CD1c-positive myeloid dendritic cell (primary cell): ENCODE measurements at regions not wholly inside any gene's neighbourhood (a gene's known extent, or its start where the extent isn't known, plus 50 kb on each side); places are given as distances from the start of the nearest gene placed in this dataset.
"Not testable (repeated sequence)": the region's sequence is repeated elsewhere in the genome, so short reads cannot be mapped to it uniquely, and the experiment has no call there.

ENCODE experiments used
- DNase-seq: peaks from one replicate; pipeline ENCODE4 v3.0.0-alpha.2; 2016; ENCODE audit errors: extremely low spot score

GRCh38 chr6:139519571-139520031 is 145.2 kb upstream of the CITED2 start:
- no peak for DNase-seq

GRCh38 chr6:139519097-139519496 is 144.6 kb upstream of the CITED2 start:
- DNase-seq: no peak

- no peak for DNase-seq
Observed at GRCh38 chr6:139518556-139519091, 144.2 kb upstream of the CITED2 start.

- not testable (repeated sequence) for DNase-seq
Observed at GRCh38 chr6:139517998-139518555, 143.6 kb upstream of the CITED2 start.

- no peak for DNase-seq
Observed at GRCh38 chr6:139515511-139515910, 141.1 kb upstream of the CITED2 start.

GRCh38 chr6:139514819-139515218 is 140.4 kb upstream of the CITED2 start:
- DNase-seq: no peak

GRCh38 chr6:139510040-139510790 is 135.8 kb upstream of the CITED2 start:
- no peak for DNase-seq

GRCh38 chr6:139509167-139509566 is 134.7 kb upstream of the CITED2 start:
- DNase-seq: no peak

GRCh38 chr6:139508576-139508975 is 134.1 kb upstream of the CITED2 start:
- no peak for DNase-seq

GRCh38 chr6:139508023-139508422 is 133.6 kb upstream of the CITED2 start:
- no peak for DNase-seq

- DNase-seq: no peak
Observed at GRCh38 chr6:139500977-139501376, 126.5 kb upstream of the CITED2 start.

GRCh38 chr6:139498715-139499114 is 124.3 kb upstream of the CITED2 start:
- no peak for DNase-seq

- DNase-seq: no peak
Observed at GRCh38 chr6:139497345-139497961, 123.0 kb upstream of the CITED2 start.

- no peak for DNase-seq
Observed at GRCh38 chr6:139496654-139497344, 122.4 kb upstream of the CITED2 start.

- no peak for DNase-seq
Observed at GRCh38 chr6:139494376-139494990, 120.0 kb upstream of the CITED2 start.

- DNase-seq: peak; percentile 42
Observed at GRCh38 chr6:139490482-139490881, 116.0 kb upstream of the CITED2 start.

- DNase-seq: no peak
Observed at GRCh38 chr6:139486476-139486799, 112.0 kb upstream of the CITED2 start.

GRCh38 chr6:139485742-139486475 is 111.5 kb upstream of the CITED2 start:
- DNase-seq: no peak

GRCh38 chr6:139485185-139485584 is 110.7 kb upstream of the CITED2 start:
- no peak for DNase-seq

- DNase-seq: no peak
Observed at GRCh38 chr6:139483079-139483478, 108.6 kb upstream of the CITED2 start.

GRCh38 chr6:139482287-139482686 is 107.8 kb upstream of the CITED2 start:
- DNase-seq: no peak
